Ascending aorta (tissue), 2 donors: ENCODE measurements at regions not wholly inside any gene's neighbourhood (a gene's known extent, or its start where the extent isn't known, plus 50 kb on each side); places are given as distances from the start of the nearest gene placed in this dataset.

Experiments used
- DNase-seq, 2 donors: peaks; one replicate each; pipeline ENCODE4 v3.0.0-alpha.2; 2019; ENCODE audit warnings: low spot score in 2 of 2
- H3K27ac ChIP-seq, 2 donors: fragments of 200-600 bp; sonication (generic); one replicate each; pipeline ENCODE4 v1.5.1; 2016 to 2017; ENCODE audit warnings: mild to moderate bottlenecking in 1 of 2
- H3K27me3 ChIP-seq: fragments of 200-600 bp; sonication (generic); one replicate; pipeline ENCODE4 v1.5.1; 2017
- H3K36me3 ChIP-seq, 2 donors: fragments of 200-600 bp; sonication (generic); one replicate each; pipeline ENCODE4 v1.5.1; 2016
- H3K4me1 ChIP-seq, 2 donors: fragments of 200-600 bp; sonication (generic); one replicate each; pipeline ENCODE4 v1.5.1; 2016 to 2017; ENCODE audit warnings: mild to moderate bottlenecking in 1 of 2
- H3K4me3 ChIP-seq, 2 donors: fragments of 200-600 bp; sonication (generic); one replicate each; pipeline ENCODE4 v1.5.1; 2016 to 2017; ENCODE audit warnings: mild to moderate bottlenecking in 1 of 2
- H3K9me3 ChIP-seq, 2 donors: fragments of 200-600 bp; sonication (generic); one replicate each; pipeline ENCODE4 v1.5.1; 2016
- CTCF ChIP-seq, 3 experiments: fragments of 200-600 bp in 2 of 3; fragments of 450-650 bp in 1 of 3; sonication (generic) in 2 of 3; IDR thresholded peaks; one replicate each; pipeline ENCODE4 v1.5.1; 2016 to 2019; ENCODE audit warnings: antibody characterized with exemption in 3 of 3, mild to moderate bottlenecking in 1 of 3, moderate library complexity in 1 of 3
- intact Hi-C: fragments of 100-400 bp; cut with DNase I; formaldehyde crosslinking; loops from one replicate; pipeline ENCODE4 v1.15.1; 2023

- Histone ChIP-seq H3K36me3 (no peaks in the 10 kb centered on the region), H3K9me3 (no peaks in the 10 kb centered on the region), H3K27me3 (no peaks in the 10 kb centered on the region), H3K4me1 (no peaks in the 10 kb centered on the region), H3K27ac (no peak overlapping the region), H3K4me3 (no peak overlapping the region)
- intact Hi-C loops, result no loop called here
- no peak for TF ChIP-seq CTCF (IDR thresholded peaks at IDR 0.05)
- DNase-seq, result no peak
Observed at GRCh38 chr4:3818371-3818770, 52.2 kb downstream of the ADRA2C start.

GRCh38 chr4:3819210-3819919 lies 53.2 kb downstream of the ADRA2C start:
- no peaks in the 10 kb centered on the region for H3K4me1 ChIP-seq
- no peaks in the 10 kb centered on the region for H3K36me3 ChIP-seq
- intact Hi-C loops, result no loop called here
- H3K4me3 ChIP-seq, result no peak overlapping the region
- H3K9me3 ChIP-seq, result no peaks in the 10 kb centered on the region
- no peak overlapping the region for H3K27ac ChIP-seq
- H3K27me3 ChIP-seq, result no peaks in the 10 kb centered on the region
- no peak for DNase-seq
- TF ChIP-seq CTCF (IDR thresholded peaks at IDR 0.05), result no peak

- no peak for DNase-seq
- Histone ChIP-seq H3K36me3 (no peaks in the 10 kb centered on the region), H3K27ac (no peak overlapping the region), H3K27me3 (no peaks in the 10 kb centered on the region), H3K4me3 (no peak overlapping the region), H3K4me1 (no peaks in the 10 kb centered on the region), H3K9me3 (no peaks in the 10 kb centered on the region)
- no peak for TF ChIP-seq CTCF (IDR thresholded peaks at IDR 0.05)
- intact Hi-C loops, result no loop called here
Observed at GRCh38 chr4:3820016-3820805, 54.0 kb downstream of the ADRA2C start.

GRCh38 chr4:3820806-3821579 lies 54.8 kb downstream of the ADRA2C start:
- Histone ChIP-seq H3K27ac (no peak overlapping the region), H3K27me3 (no peaks in the 10 kb centered on the region), H3K36me3 (no peaks in the 10 kb centered on the region), H3K9me3 (no peaks in the 10 kb centered on the region), H3K4me1 (no peaks in the 10 kb centered on the region), H3K4me3 (no peak overlapping the region)
- no peak for DNase-seq
- intact Hi-C loops, result no loop called here
- TF ChIP-seq CTCF (IDR thresholded peaks at IDR 0.05), result no peak

GRCh38 chr4:3821580-3822229 lies 55.5 kb downstream of the ADRA2C start:
- no peak overlapping the region for H3K27ac ChIP-seq
- intact Hi-C loops, result no loop called here
- H3K4me1 ChIP-seq, result no peaks in the 10 kb centered on the region
- DNase-seq, result no peak
- no peaks in the 10 kb centered on the region for H3K36me3 ChIP-seq
- H3K27me3 ChIP-seq, result no peaks in the 10 kb centered on the region
- no peak for TF ChIP-seq CTCF (IDR thresholded peaks at IDR 0.05)
- no peaks in the 10 kb centered on the region for H3K9me3 ChIP-seq
- no peak overlapping the region for H3K4me3 ChIP-seq
